Fibroblast of mammary gland (primary cell): ENCODE measurements at regions not wholly inside any gene's neighbourhood (a gene's known extent, or its start where the extent isn't known, plus 50 kb on each side); places are given as distances from the start of the nearest gene placed in this dataset.

ENCODE experiments used
- DNase-seq: peaks from one replicate; pipeline ENCODE4 v3.0.0-alpha.2; 2010; ENCODE audit warnings: low read depth
- H3K4me3 ChIP-seq: 2 replicates; pipeline ENCODE4 v1.5.1; 2011; ENCODE audit warnings: low read depth, mild to moderate bottlenecking, low read length, moderate library complexity; ENCODE audit not compliant: control insufficient read depth
- CTCF ChIP-seq: conservative IDR thresholded peaks from 2 replicates; pipeline ENCODE4 v1.5.1; 2011; ENCODE audit warnings: low read depth, low read length, inconsistent platforms; ENCODE audit not compliant: control insufficient read depth, insufficient read depth

GRCh38 chr3:197381371-197381770 lies 83.0 kb upstream of the DLG1 start:
- no peak overlapping the region for H3K4me3 ChIP-seq
- TF ChIP-seq CTCF, result no peak
- no peak for DNase-seq

- H3K4me3 ChIP-seq, result no peak overlapping the region
- no peak for DNase-seq
Observed at GRCh38 chr3:197380786-197381185, 82.4 kb upstream of the DLG1 start.

GRCh38 chr3:197378985-197379718 lies 80.7 kb upstream of the DLG1 start:
- TF ChIP-seq CTCF, result no peak
- no peak overlapping the region for H3K4me3 ChIP-seq
- no peak for DNase-seq

More at GRCh38 chr3:197380786-197381185, 82.4 kb upstream of the DLG1 start:
- TF ChIP-seq CTCF, result no peak

GRCh38 chr3:197376735-197377555 lies 78.5 kb upstream of the DLG1 start:
- DNase-seq, result no peak
- TF ChIP-seq CTCF, result no peak
- H3K4me3 ChIP-seq, result no peak overlapping the region

GRCh38 chr3:197376020-197376419 lies 77.6 kb upstream of the DLG1 start:
- no peak for TF ChIP-seq CTCF

GRCh38 chr3:197375001-197375441 lies 76.6 kb upstream of the DLG1 start:
- DNase-seq, result no peak
- H3K4me3 ChIP-seq, result no peak overlapping the region
- no peak for TF ChIP-seq CTCF

More at GRCh38 chr3:197376020-197376419, 77.6 kb upstream of the DLG1 start:
- DNase-seq, result no peak
- H3K4me3 ChIP-seq, result no peak overlapping the region
